Right lobe of liver (tissue), 6 donors: ENCODE measurements at regions not wholly inside any gene's neighbourhood (a gene's known extent, or its start where the extent isn't known, plus 50 kb on each side); places are given as distances from the start of the nearest gene placed in this dataset.
A peak's percentile ranks its signal among the peaks of the same experiment; 100 is the strongest.

ENCODE experiments used
- ATAC-seq, 4 donors: fragments of 200-7000 bp; cut with Tn5 transposase; one replicate each; pipeline ENCODE4 v1.9.1; 2020; ENCODE audit warnings: mild to moderate bottlenecking in 4 of 4, moderate library complexity in 4 of 4
- DNase-seq, 3 donors: peaks; one replicate each; pipeline ENCODE4 v3.0.0-alpha.2; 2020
- H3K27ac ChIP-seq, 3 donors: fragments of 200-600 bp; one replicate each; pipeline ENCODE4 v1.8.0; 2022
- H3K27me3 ChIP-seq, 2 donors: fragments of 200-600 bp; one replicate each; pipeline ENCODE4 v1.8.0; 2022
- H3K36me3 ChIP-seq, 4 donors: fragments of 200-600 bp; sonication (generic) in 1 of 4; one replicate each; pipeline versions ENCODE4 v1.5.1 to v1.8.0; 2017 to 2022; ENCODE audit warnings: control low read depth in 1 of 4
- H3K4me1 ChIP-seq, 4 donors: fragments of 200-600 bp; sonication (generic) in 1 of 4; one replicate each; pipeline versions ENCODE4 v1.5.1 to v1.8.0; 2017 to 2022; ENCODE audit warnings: control low read depth in 1 of 4
- H3K4me3 ChIP-seq, 3 donors: fragments of 200-600 bp; one replicate each; pipeline ENCODE4 v1.8.0; 2022
- H3K9me3 ChIP-seq, 4 donors: fragments of 200-600 bp; sonication (generic) in 1 of 4; one replicate each; pipeline versions ENCODE4 v1.5.1 to v1.8.0; 2017 to 2022; ENCODE audit warnings: control low read depth in 1 of 4
- CTCF ChIP-seq, 4 donors: fragments of 200-600 bp in 3 of 4; fragments of 450-650 bp in 1 of 4; IDR thresholded peaks; one replicate each; pipeline versions ENCODE4 v1.5.1 to v1.8.0; 2016 to 2022; ENCODE audit warnings: antibody characterized with exemption in 4 of 4, mild to moderate bottlenecking in 2 of 4
- POLR2A ChIP-seq: fragments of 450-650 bp; IDR thresholded peaks from one replicate; pipeline ENCODE4 v1.6.1; 2017; ENCODE audit warnings: antibody characterized with exemption, mild to moderate bottlenecking
- WGBS: methylation state at CpG from one replicate; pipeline ENCODE4 v1.1.6; 2018; ENCODE audit warnings: low coverage, low lambda C conversion rate; ENCODE audit not compliant: insufficient coverage; ENCODE audit errors: missing lambda C conversion rate; 5-methylcytosine and 5-hydroxymethylcytosine counted together
- intact Hi-C, 2 donors: fragments of 100-400 bp; cut with DNase I; formaldehyde crosslinking; loops; one replicate each; pipeline versions ENCODE4 v1.11.2 to v1.14.1; 2022
- donor health status: DM: no; HTN: yes; CAD: no.
- donor health status: DM: no; HTN: no; CAD: no.
- donor health status: DM: no; HTN: no; CAD: no.
- donor health status: DM: no; HTN: yes; CAD: no.
- donor health status: DM: no; HTN: yes; CAD: no.

- Histone ChIP-seq H3K27ac (no peak overlapping the region), H3K27me3 (no peaks in the 10 kb centered on the region), H3K9me3 (no peaks in the 10 kb centered on the region), H3K4me1 (no peaks in the 10 kb centered on the region), H3K36me3 (no peaks in the 10 kb centered on the region), H3K4me3 (no peak overlapping the region)
- WGBS: 20% methylated on average over 1 of the region's 1 CpG
- ATAC-seq: peak in 1 of 4 donors; percentile 56
- TF ChIP-seq POLR2A: no peak
- no peak for TF ChIP-seq CTCF (IDR thresholded peaks at IDR 0.05)
- intact Hi-C loops: no loop called here
- no peak for DNase-seq
These were observed 74.2 kb downstream of the PRORP start for GRCh38 chr14:35196571-35196970.

DNA sequence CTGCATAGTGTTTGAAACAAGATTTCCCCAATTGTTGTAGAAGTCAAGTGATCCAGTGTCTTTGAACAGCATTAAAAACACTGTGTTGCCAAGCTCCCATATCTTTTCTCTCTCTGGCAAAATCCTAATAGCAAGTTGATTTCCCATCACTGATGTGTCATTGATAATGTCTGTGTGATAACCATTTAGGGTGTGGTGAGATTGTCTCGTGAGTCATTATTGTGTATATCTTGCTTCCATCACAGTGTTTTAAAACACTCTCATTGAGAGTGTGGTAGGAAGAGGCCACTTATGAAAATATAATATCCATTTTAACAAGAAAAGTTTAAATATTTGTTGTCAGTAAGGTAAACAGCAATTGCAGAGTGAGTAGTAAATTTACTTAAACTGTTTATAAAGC is 74.7 kb downstream of the PRORP start:
- Histone ChIP-seq H3K4me3 (no peak overlapping the region), H3K36me3 (no peaks in the 10 kb centered on the region), H3K4me1 (no peaks in the 10 kb centered on the region), H3K27ac (no peak overlapping the region), H3K27me3 (no peaks in the 10 kb centered on the region), H3K9me3 (no peaks in the 10 kb centered on the region)
- peak in 1 of 4 donors; percentile 67 for ATAC-seq
- WGBS: 50% methylated on average over 1 of the region's 1 CpG
- intact Hi-C loops: no loop called here
- TF ChIP-seq CTCF (IDR thresholded peaks at IDR 0.05) (no peak), POLR2A (no peak)
- DNase-seq: no peak

- WGBS: 69% methylated on average over 3 of the region's 3 CpGs
- intact Hi-C loops: no loop called here
- no peak overlapping the region for H3K4me3 ChIP-seq
- H3K36me3 ChIP-seq: no peaks in the 10 kb centered on the region
- peak in 1 of 4 donors; percentile 30 for ATAC-seq
- DNase-seq: no peak
- H3K4me1 ChIP-seq: peaks cover 0 to 8% (median 0%) of the 10 kb centered on the region in 4 donors
- no peak overlapping the region for H3K27ac ChIP-seq
- no peaks in the 10 kb centered on the region for H3K9me3 ChIP-seq
- TF ChIP-seq POLR2A (no peak), CTCF (IDR thresholded peaks at IDR 0.05) (no peak)
- no peaks in the 10 kb centered on the region for H3K27me3 ChIP-seq
These were observed 78.7 kb downstream of the PRORP start for GRCh38 chr14:35201066-35201465.

- H3K4me3 ChIP-seq: no peak overlapping the region
- no peaks in the 10 kb centered on the region for H3K36me3 ChIP-seq
- H3K27me3 ChIP-seq: no peaks in the 10 kb centered on the region
- no peak for ATAC-seq
- 88% methylated on average over 3 of the region's 3 CpGs for WGBS
- DNase-seq: no peak
- TF ChIP-seq CTCF (IDR thresholded peaks at IDR 0.05) (no peak), POLR2A (no peak)
- no peaks in the 10 kb centered on the region for H3K9me3 ChIP-seq
- intact Hi-C loops: no loop called here
- peaks cover 0 to 8% (median 0%) of the 10 kb centered on the region in 4 donors for H3K4me1 ChIP-seq
- H3K27ac ChIP-seq: no peak overlapping the region
These were observed 79.8 kb downstream of the PRORP start for GRCh38 chr14:35202195-35202594.

GRCh38 chr14:35205737-35206136 is 83.4 kb downstream of the PRORP start:
- H3K27ac ChIP-seq: no peak overlapping the region
- no peak overlapping the region for H3K4me3 ChIP-seq
- ATAC-seq (no peak), DNase-seq (no peak)
- H3K36me3 ChIP-seq: no peaks in the 10 kb centered on the region
- WGBS: 76% methylated on average over 2 of the region's 2 CpGs
- TF ChIP-seq CTCF (IDR thresholded peaks at IDR 0.05): no peak
- no peak for TF ChIP-seq POLR2A
- intact Hi-C loops: no loop called here
- H3K27me3 ChIP-seq: no peaks in the 10 kb centered on the region
- peaks cover 0 to 8% (median 0%) of the 10 kb centered on the region in 4 donors for H3K4me1 ChIP-seq
- no peaks in the 10 kb centered on the region for H3K9me3 ChIP-seq
